NB4 (cell line): ENCODE measurements at regions not wholly inside any gene's neighbourhood (a gene's known extent, or its start where the extent isn't known, plus 50 kb on each side); places are given as distances from the start of the nearest gene placed in this dataset.

ENCODE experiments used
- MYC ChIP-seq: IDR thresholded peaks from 2 replicates; pipeline ENCODE4 v1.6.1; 2011; ENCODE audit warnings: low read depth, low read length
- POLR2A ChIP-seq: IDR thresholded peaks from 2 replicates; pipeline ENCODE4 v1.6.1; 2011; ENCODE audit warnings: mild to moderate bottlenecking; ENCODE audit not compliant: insufficient read length; ENCODE audit errors: extremely low read depth
- TF ChIP-seq, protein P1 (sequence below): IDR thresholded peaks from one replicate; pipeline ENCODE4 v1.5.1; 2012; ENCODE audit warnings: low read depth, low read length

DNA sequence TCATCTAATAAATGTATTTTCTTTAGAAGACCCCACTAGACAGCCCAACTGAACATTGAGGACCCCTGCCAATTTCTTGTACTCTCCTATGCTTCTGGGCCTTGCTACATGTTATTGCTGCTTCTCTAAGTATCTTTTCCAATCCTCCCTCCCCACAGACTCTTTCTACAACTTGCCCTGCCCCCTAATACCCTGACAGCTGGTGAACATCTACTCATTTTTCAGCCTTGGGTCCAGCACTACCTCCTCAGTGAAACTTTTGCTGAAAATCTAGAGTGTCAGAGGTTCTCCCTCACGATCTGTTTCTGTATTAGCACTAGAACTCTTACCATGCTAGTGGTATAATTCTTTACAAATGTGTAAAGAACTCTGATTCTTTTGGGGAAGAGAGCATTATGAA lies 106.8 kb upstream of the SIX3 start:
- TF ChIP-seq, protein P1, sequence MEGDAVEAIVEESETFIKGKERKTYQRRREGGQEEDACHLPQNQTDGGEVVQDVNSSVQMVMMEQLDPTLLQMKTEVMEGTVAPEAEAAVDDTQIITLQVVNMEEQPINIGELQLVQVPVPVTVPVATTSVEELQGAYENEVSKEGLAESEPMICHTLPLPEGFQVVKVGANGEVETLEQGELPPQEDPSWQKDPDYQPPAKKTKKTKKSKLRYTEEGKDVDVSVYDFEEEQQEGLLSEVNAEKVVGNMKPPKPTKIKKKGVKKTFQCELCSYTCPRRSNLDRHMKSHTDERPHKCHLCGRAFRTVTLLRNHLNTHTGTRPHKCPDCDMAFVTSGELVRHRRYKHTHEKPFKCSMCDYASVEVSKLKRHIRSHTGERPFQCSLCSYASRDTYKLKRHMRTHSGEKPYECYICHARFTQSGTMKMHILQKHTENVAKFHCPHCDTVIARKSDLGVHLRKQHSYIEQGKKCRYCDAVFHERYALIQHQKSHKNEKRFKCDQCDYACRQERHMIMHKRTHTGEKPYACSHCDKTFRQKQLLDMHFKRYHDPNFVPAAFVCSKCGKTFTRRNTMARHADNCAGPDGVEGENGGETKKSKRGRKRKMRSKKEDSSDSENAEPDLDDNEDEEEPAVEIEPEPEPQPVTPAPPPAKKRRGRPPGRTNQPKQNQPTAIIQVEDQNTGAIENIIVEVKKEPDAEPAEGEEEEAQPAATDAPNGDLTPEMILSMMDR = no peak
- TF ChIP-seq POLR2A (no peak), MYC (no peak)
